ENCODE measurements at regions not wholly inside any gene's neighbourhood (a gene's known extent, or its start where the extent isn't known, plus 50 kb on each side); places are given as distances from the start of the nearest gene placed in this dataset.

DNA sequence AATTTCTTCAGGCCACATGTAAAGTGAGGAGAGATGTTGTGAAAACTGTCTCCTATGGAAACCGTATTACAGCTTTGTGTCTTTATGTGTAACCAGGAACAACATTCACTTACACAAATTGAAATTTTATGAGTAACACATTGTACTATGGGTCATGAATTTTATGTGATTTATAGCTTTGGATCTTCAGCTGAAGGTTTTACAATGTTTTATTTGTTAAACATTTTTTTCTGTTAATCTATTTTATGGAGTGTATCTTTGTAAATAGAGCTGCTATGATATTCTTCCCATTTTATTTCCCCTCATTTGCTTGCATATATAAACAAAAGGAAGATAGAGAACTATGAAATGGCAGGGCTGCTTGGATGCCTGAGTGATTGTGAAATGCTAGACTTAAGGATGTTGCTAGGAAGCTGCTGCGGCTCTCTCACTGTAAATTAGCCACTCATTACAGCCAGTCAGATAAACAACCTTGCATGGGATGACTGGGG, 104.5 kb upstream of the PCLO start:
- TF ChIP-seq, protein P1, sequence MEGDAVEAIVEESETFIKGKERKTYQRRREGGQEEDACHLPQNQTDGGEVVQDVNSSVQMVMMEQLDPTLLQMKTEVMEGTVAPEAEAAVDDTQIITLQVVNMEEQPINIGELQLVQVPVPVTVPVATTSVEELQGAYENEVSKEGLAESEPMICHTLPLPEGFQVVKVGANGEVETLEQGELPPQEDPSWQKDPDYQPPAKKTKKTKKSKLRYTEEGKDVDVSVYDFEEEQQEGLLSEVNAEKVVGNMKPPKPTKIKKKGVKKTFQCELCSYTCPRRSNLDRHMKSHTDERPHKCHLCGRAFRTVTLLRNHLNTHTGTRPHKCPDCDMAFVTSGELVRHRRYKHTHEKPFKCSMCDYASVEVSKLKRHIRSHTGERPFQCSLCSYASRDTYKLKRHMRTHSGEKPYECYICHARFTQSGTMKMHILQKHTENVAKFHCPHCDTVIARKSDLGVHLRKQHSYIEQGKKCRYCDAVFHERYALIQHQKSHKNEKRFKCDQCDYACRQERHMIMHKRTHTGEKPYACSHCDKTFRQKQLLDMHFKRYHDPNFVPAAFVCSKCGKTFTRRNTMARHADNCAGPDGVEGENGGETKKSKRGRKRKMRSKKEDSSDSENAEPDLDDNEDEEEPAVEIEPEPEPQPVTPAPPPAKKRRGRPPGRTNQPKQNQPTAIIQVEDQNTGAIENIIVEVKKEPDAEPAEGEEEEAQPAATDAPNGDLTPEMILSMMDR (IDR thresholded peaks at IDR 0.05), result no peak
- no peak for TF ChIP-seq POLR2AphosphoS5 (IDR thresholded peaks at IDR 0.05)

All from suprapubic skin (tissue), 3 donors.